ENCODE measurements at regions not wholly inside any gene's neighbourhood (a gene's known extent, or its start where the extent isn't known, plus 50 kb on each side); places are given as distances from the start of the nearest gene placed in this dataset.

DNA sequence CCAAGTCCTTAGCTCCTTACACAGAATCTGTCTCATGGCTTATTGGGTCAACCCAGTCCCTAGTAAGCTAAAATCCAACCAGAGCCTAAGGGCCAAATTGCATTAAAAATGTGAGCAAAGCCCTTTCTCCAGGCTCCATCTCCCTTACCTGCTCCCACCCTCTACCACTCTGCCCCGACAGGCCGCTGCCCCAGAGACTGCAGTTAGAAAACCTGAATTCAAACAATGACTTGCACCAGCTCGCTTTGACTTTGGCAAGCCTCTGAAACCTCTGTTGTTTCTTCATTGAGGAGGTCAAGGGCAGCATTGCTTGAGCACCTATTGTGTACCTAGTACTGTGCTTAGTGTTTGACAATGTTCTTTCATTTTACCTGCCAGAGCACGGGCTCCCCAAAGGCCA is 188.1 kb upstream of the PMEPA1 start:
- TF ChIP-seq EZH2phosphoT487 (conservative IDR thresholded peaks at IDR 0.05; ENCODE audit: low read length) (no peak), CTCF (IDR thresholded peaks at IDR 0.05; ENCODE audit: insufficient read depth, low read length, poor library complexity, severe bottlenecking) (no peak)
- no peak overlapping the region for H3K4me2 ChIP-seq (ENCODE audit: low read depth, low read length, poor library complexity, severe bottlenecking)
- H3K9me2 ChIP-seq (replicated peaks; ENCODE audit: insufficient read depth, low read length), result no peaks in the 10 kb centered on the region
- H3F3A ChIP-seq (ENCODE audit: insufficient read depth), result no peaks in the 10 kb centered on the region
- no peaks in the 10 kb centered on the region for H4K20me1 ChIP-seq (ENCODE audit: low read depth, low read length)
- H3K9ac ChIP-seq (ENCODE audit: low read length), result no peak overlapping the region
- no peak overlapping the region for H3K4me3 ChIP-seq (ENCODE audit: insufficient read depth, low read length, poor library complexity, severe bottlenecking)
- H2AFZ ChIP-seq (ENCODE audit: low read depth, low read length, severe bottlenecking), result no peak overlapping the region
- H3K79me2 ChIP-seq (ENCODE audit: insufficient read depth, low read length), result no peaks in the 10 kb centered on the region
- H3K36me3 ChIP-seq (ENCODE audit: low read length), result no peaks in the 10 kb centered on the region
- no peak overlapping the region for H3K27ac ChIP-seq (ENCODE audit: low read depth, low read length)
- no peaks in the 10 kb centered on the region for H3K27me3 ChIP-seq (ENCODE audit: low read length)
- H3K9me3 ChIP-seq (ENCODE audit: insufficient read depth, low read length), result no peaks in the 10 kb centered on the region

DNA sequence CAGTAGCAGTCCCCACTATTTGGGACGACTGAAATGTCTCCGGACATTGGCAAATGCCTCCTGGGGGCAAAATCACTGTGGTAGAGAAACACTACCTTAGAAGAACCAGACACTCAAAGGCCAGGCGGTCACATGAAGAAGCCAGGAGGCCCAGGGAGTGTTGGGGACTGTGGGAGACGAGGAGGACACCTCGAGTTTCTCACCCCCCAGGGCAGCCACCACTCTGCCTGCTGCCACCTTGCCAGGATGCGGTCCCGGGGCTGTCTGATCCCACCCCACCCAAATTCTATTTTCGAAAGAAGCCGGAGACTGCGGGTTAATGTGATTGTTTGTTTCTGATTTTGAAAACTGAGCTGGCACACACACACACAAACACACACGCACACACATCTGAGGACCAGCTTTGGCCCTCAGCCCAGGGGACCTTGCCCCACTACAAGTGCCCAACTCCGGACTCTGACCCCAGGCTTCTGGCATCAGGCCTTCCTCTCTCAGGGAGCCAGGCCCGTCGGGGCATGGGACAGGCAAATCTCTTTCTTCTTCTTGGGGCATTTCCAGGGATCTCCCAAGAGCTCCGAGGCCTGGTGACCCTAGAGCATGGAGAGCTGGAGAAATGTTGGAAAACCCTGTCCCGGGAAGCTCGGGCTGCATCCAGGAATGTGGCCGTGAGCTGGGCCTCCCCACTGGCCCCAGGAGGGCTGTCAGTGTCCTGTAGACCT is 187.5 kb upstream of the PMEPA1 start:
- TF ChIP-seq EZH2phosphoT487 (conservative IDR thresholded peaks at IDR 0.05; ENCODE audit: low read length) (no peak), CTCF (IDR thresholded peaks at IDR 0.05; ENCODE audit: insufficient read depth, low read length, poor library complexity, severe bottlenecking) (no peak)
- no peak overlapping the region for H3K9ac ChIP-seq (ENCODE audit: low read length)
- H2AFZ ChIP-seq (ENCODE audit: low read depth, low read length, severe bottlenecking), result no peak overlapping the region
- no peaks in the 10 kb centered on the region for H3K9me3 ChIP-seq (ENCODE audit: insufficient read depth, low read length)
- no peaks in the 10 kb centered on the region for H3F3A ChIP-seq (ENCODE audit: insufficient read depth)
- no peaks in the 10 kb centered on the region for H3K27me3 ChIP-seq (ENCODE audit: low read length)
- H3K27ac ChIP-seq (ENCODE audit: low read depth, low read length), result no peak overlapping the region
- H3K36me3 ChIP-seq (ENCODE audit: low read length), result no peaks in the 10 kb centered on the region
- H3K4me2 ChIP-seq (ENCODE audit: low read depth, low read length, poor library complexity, severe bottlenecking), result no peak overlapping the region
- H3K79me2 ChIP-seq (ENCODE audit: insufficient read depth, low read length), result no peaks in the 10 kb centered on the region
- H3K4me3 ChIP-seq (ENCODE audit: insufficient read depth, low read length, poor library complexity, severe bottlenecking), result no peak overlapping the region
- H4K20me1 ChIP-seq (ENCODE audit: low read depth, low read length), result no peaks in the 10 kb centered on the region
- no peaks in the 10 kb centered on the region for H3K9me2 ChIP-seq (replicated peaks; ENCODE audit: insufficient read depth, low read length)

DNA sequence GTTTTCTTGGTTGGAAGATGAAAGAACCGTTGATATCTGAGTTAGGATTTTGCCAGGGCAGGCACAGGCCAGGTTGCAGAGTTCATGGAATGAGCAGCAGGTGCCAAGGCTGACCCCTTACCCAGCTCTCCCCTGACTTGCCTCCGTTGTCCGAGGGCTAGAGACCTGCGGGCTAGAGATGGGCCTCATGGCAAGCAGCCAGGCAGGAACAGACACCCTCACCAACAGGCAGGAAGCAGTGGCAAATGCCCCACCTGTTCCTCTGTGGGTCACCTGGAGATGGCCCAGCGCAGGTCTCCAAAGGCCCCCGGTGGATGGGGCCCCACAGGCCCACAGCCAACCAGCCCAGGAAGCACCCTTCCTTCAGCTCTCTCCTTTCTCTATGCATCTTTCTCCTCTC is 186.7 kb upstream of the PMEPA1 start:
- H4K20me1 ChIP-seq (ENCODE audit: low read depth, low read length), result no peaks in the 10 kb centered on the region
- TF ChIP-seq EZH2phosphoT487 (conservative IDR thresholded peaks at IDR 0.05; ENCODE audit: low read length), result no peak
- no peak for TF ChIP-seq CTCF (IDR thresholded peaks at IDR 0.05; ENCODE audit: insufficient read depth, low read length, poor library complexity, severe bottlenecking)
- H3F3A ChIP-seq (ENCODE audit: insufficient read depth), result no peaks in the 10 kb centered on the region
- H3K27me3 ChIP-seq (ENCODE audit: low read length), result no peaks in the 10 kb centered on the region
- H3K36me3 ChIP-seq (ENCODE audit: low read length), result no peaks in the 10 kb centered on the region
- no peak overlapping the region for H2AFZ ChIP-seq (ENCODE audit: low read depth, low read length, severe bottlenecking)
- H3K9me3 ChIP-seq (ENCODE audit: insufficient read depth, low read length), result no peaks in the 10 kb centered on the region
- no peak overlapping the region for H3K9ac ChIP-seq (ENCODE audit: low read length)
- H3K27ac ChIP-seq (ENCODE audit: low read depth, low read length), result no peak overlapping the region
- H3K9me2 ChIP-seq (replicated peaks; ENCODE audit: insufficient read depth, low read length), result no peaks in the 10 kb centered on the region
- H3K4me2 ChIP-seq (ENCODE audit: low read depth, low read length, poor library complexity, severe bottlenecking), result no peak overlapping the region
- H3K79me2 ChIP-seq (ENCODE audit: insufficient read depth, low read length), result no peaks in the 10 kb centered on the region
- H3K4me3 ChIP-seq (ENCODE audit: insufficient read depth, low read length, poor library complexity, severe bottlenecking), result no peak overlapping the region
